ENCODE measurements at regions not wholly inside any gene's neighbourhood (a gene's known extent, or its start where the extent isn't known, plus 50 kb on each side); places are given as distances from the start of the nearest gene placed in this dataset.

DNA sequence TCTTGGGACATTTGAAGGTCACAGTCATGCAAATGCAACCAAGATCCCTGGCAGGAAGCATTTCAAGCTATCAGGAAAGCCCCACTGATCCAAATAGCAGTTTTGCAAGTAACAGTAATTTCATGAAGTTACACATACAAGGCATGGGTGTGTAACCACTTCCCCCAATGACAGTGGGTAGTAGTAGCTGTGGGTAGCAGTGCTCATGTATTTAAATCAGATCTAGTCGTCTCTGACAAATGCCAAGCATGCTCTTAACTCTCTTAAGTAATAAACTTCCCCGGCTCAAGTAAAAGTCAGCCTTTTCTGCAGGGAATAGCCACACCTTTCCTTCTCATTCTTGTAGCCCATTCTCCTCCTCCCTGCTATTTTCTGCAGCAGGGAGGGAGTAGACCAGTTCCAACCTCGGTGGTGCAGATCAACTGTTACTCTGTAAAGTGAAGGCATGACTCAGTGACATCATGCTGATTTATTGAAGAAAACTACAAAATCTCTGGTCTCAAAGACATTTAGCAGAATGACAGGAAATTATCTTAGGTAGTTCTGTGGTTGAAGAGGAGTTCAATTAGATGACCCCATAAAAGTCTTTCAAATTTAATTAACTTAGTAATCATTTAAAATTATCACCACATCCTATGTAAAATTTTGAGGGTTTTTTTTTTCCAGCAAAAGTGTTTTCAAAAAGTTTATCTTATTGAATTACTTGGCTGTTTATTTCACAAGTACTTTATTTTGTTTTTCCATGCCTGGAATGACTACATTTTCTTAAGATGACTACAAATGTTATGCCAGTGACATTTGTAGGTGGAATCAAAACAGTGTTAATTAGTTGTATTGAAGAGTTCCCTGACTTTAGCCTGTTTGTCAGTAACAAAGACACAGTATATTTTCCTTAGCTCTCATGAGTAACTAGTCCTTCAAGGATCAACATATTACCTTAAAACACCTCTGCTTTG is 568.3 kb downstream of the INHBA start:
- no peak overlapping the region for H3K27ac Mint-ChIP-seq
- no peak overlapping the region for H3K4me3 Mint-ChIP-seq
- ATAC-seq (no peak), DNase-seq (no peak)
- H3K27me3 Mint-ChIP-seq = no peaks in the 10 kb centered on the region
- no peaks in the 10 kb centered on the region for H3K36me3 Mint-ChIP-seq
- H3K9me3 Mint-ChIP-seq (ENCODE audit: low read depth) = peaks cover 12% of the 10 kb centered on the region
- H3K4me1 Mint-ChIP-seq = no peaks in the 10 kb centered on the region
- CTCF ChIA-PET = no interaction called here

GRCh38 chr7:41133690-41134299 is 569.1 kb downstream of the INHBA start:
- Mint-ChIP-seq H3K27ac (no peak overlapping the region), H3K27me3 (no peaks in the 10 kb centered on the region), H3K9me3 (ENCODE audit: low read depth) (peaks cover 9% of the 10 kb centered on the region), H3K4me1 (no peaks in the 10 kb centered on the region), H3K4me3 (no peak overlapping the region), H3K36me3 (no peaks in the 10 kb centered on the region)
- CTCF ChIA-PET = no interaction called here
- ATAC-seq = no peak
- no peak for DNase-seq

- H3K9me3 Mint-ChIP-seq (ENCODE audit: low read depth) = peaks cover 9% of the 10 kb centered on the region
- H3K36me3 Mint-ChIP-seq = no peaks in the 10 kb centered on the region
- H3K4me1 Mint-ChIP-seq = no peaks in the 10 kb centered on the region
- DNase-seq = no peak
- no peak for ATAC-seq
- H3K27ac Mint-ChIP-seq = no peak overlapping the region
- CTCF ChIA-PET = no interaction called here
- H3K4me3 Mint-ChIP-seq = no peak overlapping the region
- no peaks in the 10 kb centered on the region for H3K27me3 Mint-ChIP-seq
These were observed 570.9 kb downstream of the INHBA start for GRCh38 chr7:41131956-41132355.

DNA sequence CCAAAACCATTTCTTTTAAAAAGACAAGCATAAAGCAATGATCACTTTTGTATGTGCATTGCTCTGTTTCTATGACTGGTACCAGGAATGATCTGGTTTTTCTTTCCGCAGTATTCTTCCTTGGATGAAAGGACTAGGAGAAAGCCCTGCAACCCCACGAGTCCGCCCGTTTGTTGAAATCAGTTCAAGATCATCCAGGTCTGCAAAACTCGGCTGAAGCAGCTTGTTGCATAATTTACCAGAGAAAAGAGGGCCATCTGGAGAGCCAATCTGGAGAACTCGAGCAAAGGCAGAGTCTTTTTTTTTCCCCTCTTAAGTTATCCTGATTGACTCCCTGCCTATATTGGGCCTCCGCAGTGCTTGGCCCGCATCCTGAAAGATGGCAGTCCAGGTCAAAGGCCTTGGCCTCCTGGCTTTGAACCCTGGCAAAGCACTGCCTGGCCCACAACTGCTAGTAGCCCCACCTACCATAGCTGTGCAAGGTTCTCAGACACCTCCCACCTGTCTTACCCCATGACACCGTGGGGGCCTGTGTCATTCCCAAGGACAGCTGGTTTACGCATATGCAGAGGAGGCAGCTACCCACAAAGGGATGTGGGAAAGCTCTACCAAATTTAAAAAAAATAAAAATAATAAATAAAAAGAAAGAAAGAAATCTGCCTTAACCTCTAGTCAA is 572.2 kb downstream of the INHBA start:
- no peaks in the 10 kb centered on the region for H3K36me3 Mint-ChIP-seq
- peaks cover 7% of the 10 kb centered on the region for H3K9me3 Mint-ChIP-seq (ENCODE audit: low read depth)
- no peaks in the 10 kb centered on the region for H3K4me1 Mint-ChIP-seq
- CTCF ChIA-PET = no interaction called here
- DNase-seq = no peak
- H3K27ac Mint-ChIP-seq = no peak overlapping the region
- H3K4me3 Mint-ChIP-seq = no peak overlapping the region
- ATAC-seq = no peak
- H3K27me3 Mint-ChIP-seq = no peaks in the 10 kb centered on the region

- CTCF ChIA-PET = no interaction called here
These were observed 572.8 kb downstream of the INHBA start for GRCh38 chr7:41130086-41130485.

GRCh38 chr7:41125343-41125742 is 577.5 kb downstream of the INHBA start:
- ATAC-seq = no peak

More at GRCh38 chr7:41130086-41130485, 572.8 kb downstream of the INHBA start:
- Mint-ChIP-seq H3K4me1 (no peaks in the 10 kb centered on the region), H3K36me3 (no peaks in the 10 kb centered on the region), H3K4me3 (no peak overlapping the region), H3K27ac (no peak overlapping the region), H3K27me3 (no peaks in the 10 kb centered on the region), H3K9me3 (ENCODE audit: low read depth) (peaks cover 7% of the 10 kb centered on the region)
- DNase-seq = no peak
- no peak for ATAC-seq

DNA sequence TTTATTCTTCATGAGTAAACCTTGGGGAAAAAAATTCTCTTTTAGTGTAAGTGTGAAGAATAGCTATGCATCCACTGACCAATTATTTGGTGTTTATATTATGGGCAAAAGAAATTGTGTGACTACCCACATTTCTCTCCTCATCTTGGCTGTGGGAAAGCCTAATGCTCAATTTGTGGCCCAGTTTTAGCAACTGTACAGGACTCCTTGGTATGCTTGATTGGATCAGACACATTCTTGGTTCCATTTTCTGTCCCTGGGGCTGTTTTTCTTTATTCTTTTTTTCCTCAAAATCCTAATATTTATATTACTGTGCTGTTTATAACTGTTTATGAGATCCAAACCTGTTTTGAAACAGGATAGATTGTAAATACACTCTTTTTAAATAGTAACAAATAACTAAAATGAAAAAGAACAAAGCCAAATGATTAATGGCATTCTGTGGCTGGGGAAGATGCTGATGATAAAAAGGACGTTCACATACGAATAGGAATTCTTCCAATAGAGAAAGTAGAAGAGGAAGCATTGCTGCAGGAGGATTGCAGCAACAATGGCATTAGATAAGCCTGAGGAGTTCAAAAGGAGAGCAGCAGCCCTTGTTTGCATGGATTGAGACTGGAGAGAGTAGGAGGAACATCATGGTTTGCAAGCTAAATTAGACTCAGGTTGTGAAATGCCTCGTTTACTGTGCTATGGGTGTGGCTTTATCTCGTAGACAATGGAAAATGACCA is 580.5 kb downstream of the INHBA start:
- H3K27ac Mint-ChIP-seq = no peak overlapping the region
- DNase-seq (no peak), ATAC-seq (no peak)
- no peaks in the 10 kb centered on the region for H3K27me3 Mint-ChIP-seq
- H3K4me3 Mint-ChIP-seq = no peak overlapping the region
- H3K4me1 Mint-ChIP-seq = no peaks in the 10 kb centered on the region
- H3K9me3 Mint-ChIP-seq (ENCODE audit: low read depth) = peaks cover 11% of the 10 kb centered on the region
- CTCF ChIA-PET = no interaction called here
- no peaks in the 10 kb centered on the region for H3K36me3 Mint-ChIP-seq

More at GRCh38 chr7:41125343-41125742, 577.5 kb downstream of the INHBA start:
- Mint-ChIP-seq H3K36me3 (no peaks in the 10 kb centered on the region), H3K4me1 (no peaks in the 10 kb centered on the region), H3K4me3 (no peak overlapping the region), H3K9me3 (ENCODE audit: low read depth) (peaks cover 7% of the 10 kb centered on the region), H3K27me3 (no peaks in the 10 kb centered on the region), H3K27ac (no peak overlapping the region)
- CTCF ChIA-PET = no interaction called here
- DNase-seq = no peak

DNA sequence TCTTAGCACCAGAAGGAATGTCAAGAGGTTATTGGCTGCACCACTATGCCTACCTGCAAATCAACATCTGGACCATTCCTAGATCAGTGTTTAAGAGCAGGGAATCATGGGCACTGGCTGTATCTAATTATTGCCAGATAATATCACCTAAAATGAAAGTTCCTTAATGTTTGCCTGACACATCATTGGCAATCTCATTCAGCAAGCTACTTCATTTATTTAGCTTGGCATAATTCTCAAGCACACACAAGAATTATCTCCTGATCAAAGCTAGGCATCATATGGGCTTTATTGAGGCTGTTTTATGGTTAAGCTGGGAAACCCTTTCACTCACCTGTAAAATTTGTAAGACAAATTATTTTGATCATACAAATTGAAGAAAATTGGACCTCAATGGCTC is 581.7 kb downstream of the INHBA start:
- H3K27ac Mint-ChIP-seq = no peak overlapping the region
- no peaks in the 10 kb centered on the region for H3K4me1 Mint-ChIP-seq
- H3K27me3 Mint-ChIP-seq = no peaks in the 10 kb centered on the region
- ATAC-seq (no peak), DNase-seq (no peak)
- H3K36me3 Mint-ChIP-seq = no peaks in the 10 kb centered on the region
- peaks cover 11% of the 10 kb centered on the region for H3K9me3 Mint-ChIP-seq (ENCODE audit: low read depth)
- no peak overlapping the region for H3K4me3 Mint-ChIP-seq
- CTCF ChIA-PET = no interaction called here

GRCh38 chr7:41118486-41118885 is 584.4 kb downstream of the INHBA start:
- Mint-ChIP-seq H3K27me3 (no peaks in the 10 kb centered on the region), H3K36me3 (no peaks in the 10 kb centered on the region), H3K9me3 (ENCODE audit: low read depth) (peaks cover 15% of the 10 kb centered on the region), H3K4me3 (no peak overlapping the region), H3K27ac (no peak overlapping the region), H3K4me1 (no peaks in the 10 kb centered on the region)
- ATAC-seq (no peak), DNase-seq (no peak)
- CTCF ChIA-PET = no interaction called here

DNA sequence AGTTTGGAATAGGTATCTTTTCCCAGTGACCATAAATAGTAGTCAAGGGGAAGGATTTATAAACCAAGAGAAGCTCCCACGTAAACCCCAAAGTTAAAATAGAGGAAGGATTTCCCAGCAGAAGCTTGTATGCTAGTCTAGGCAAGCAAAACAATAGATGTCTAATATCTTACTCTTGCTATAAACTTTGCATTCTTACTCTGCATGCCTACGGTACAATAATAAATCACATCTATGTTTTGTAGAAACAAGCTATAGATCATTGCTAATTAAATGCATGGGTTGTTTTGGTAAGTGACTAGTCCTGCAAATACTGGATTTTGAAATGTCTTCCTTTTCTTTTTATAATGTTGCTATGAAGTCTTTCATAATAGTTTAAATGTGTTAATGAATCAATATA is 585.5 kb downstream of the INHBA start:
- H3K9me3 Mint-ChIP-seq (ENCODE audit: low read depth) = peaks cover 12% of the 10 kb centered on the region
- CTCF ChIA-PET = interaction anchor here (1.2 kb wide), 1 partner anchor 71 kb away, joined by 3 read pairs; no protein-coding TSS in a partner anchor
- H3K27ac Mint-ChIP-seq = no peak overlapping the region
- no peaks in the 10 kb centered on the region for H3K27me3 Mint-ChIP-seq
- no peak overlapping the region for H3K4me3 Mint-ChIP-seq
- ATAC-seq (no peak), DNase-seq (no peak)
- no peaks in the 10 kb centered on the region for H3K36me3 Mint-ChIP-seq
- no peaks in the 10 kb centered on the region for H3K4me1 Mint-ChIP-seq

DNA sequence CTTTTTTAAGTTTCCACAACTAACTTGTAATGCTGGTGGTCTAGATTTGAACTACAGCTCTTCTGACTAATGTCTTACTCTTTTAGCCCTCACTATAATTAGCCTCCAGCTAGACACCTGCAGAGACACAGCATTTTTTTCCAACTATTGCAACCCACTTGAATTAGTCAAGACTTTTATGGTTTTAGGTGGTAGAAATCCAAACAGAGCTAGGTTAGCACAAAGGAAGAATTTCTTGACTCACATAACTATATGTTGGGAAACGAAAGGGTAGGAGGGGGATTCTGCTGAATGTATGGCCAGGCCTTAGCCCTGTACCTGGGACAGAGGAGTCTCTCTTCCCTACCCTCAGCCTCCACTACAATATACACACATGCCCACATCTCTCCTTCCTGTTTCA is 586.1 kb downstream of the INHBA start:
- Mint-ChIP-seq H3K27ac (no peak overlapping the region), H3K4me1 (no peaks in the 10 kb centered on the region), H3K27me3 (no peaks in the 10 kb centered on the region), H3K4me3 (no peak overlapping the region), H3K36me3 (no peaks in the 10 kb centered on the region), H3K9me3 (ENCODE audit: low read depth) (peaks cover 12% of the 10 kb centered on the region)
- ATAC-seq = no peak
- CTCF ChIA-PET = interaction anchor here (1.2 kb wide), 1 partner anchor 71 kb away, joined by 3 read pairs; no protein-coding TSS in a partner anchor
- DNase-seq = no peak

DNA sequence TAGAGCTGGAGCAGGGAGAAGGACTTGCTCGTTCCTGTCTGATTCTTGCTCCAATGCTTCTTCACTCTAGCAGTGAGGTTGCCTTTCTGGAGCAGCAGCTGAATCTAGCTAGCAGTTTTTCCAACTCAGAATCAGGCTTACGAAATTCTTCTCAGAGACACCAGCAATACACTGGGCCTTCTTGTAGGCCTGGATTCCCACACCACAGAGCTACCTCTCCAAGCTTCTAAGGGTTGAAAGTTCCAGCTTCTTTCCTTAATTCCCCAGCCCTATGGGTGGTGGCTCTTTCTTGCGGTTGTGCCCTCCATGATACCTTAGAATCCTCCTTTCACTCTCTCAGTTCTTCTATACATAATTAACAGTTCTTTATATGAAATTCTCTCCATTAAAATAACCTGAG is 586.6 kb downstream of the INHBA start:
- H3K4me3 Mint-ChIP-seq = no peak overlapping the region
- DNase-seq = no peak
- ATAC-seq = no peak
- H3K27me3 Mint-ChIP-seq = no peaks in the 10 kb centered on the region
- H3K36me3 Mint-ChIP-seq = no peaks in the 10 kb centered on the region
- H3K27ac Mint-ChIP-seq = no peak overlapping the region
- CTCF ChIA-PET = interaction anchor here (1.2 kb wide), 1 partner anchor 72 kb away, joined by 3 read pairs; no protein-coding TSS in a partner anchor
- no peaks in the 10 kb centered on the region for H3K4me1 Mint-ChIP-seq
- peaks cover 12% of the 10 kb centered on the region for H3K9me3 Mint-ChIP-seq (ENCODE audit: low read depth)

DNA sequence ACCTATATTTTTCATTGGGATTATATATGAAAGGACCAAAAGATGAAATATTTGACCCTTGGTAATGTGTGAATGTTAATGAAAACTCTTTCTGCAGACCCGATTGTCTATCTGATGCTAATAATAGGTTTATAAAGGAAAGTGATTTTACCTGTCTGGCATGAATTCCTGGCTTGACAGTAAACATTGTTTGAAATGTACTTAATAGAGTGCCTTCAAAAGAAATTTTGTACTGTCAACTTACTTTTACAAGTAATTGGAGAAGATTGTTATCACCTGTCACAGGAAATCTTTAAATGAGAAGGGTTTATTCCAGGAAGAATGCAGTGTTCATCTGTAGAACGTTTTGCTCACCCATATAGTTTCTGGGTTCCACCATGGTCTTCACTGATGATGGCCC is 588.2 kb downstream of the INHBA start:
- H3K27ac Mint-ChIP-seq = no peak overlapping the region
- H3K4me3 Mint-ChIP-seq = no peak overlapping the region
- DNase-seq (no peak), ATAC-seq (no peak)
- no peaks in the 10 kb centered on the region for H3K36me3 Mint-ChIP-seq
- CTCF ChIA-PET = no interaction called here
- peaks cover 8% of the 10 kb centered on the region for H3K9me3 Mint-ChIP-seq (ENCODE audit: low read depth)
- no peaks in the 10 kb centered on the region for H3K27me3 Mint-ChIP-seq
- no peaks in the 10 kb centered on the region for H3K4me1 Mint-ChIP-seq

All from activated CD8-positive, alpha-beta memory T cell treated with anti-CD3 and anti-CD28 coated beads, Interleukin-2, amount 10 ng/mL, durations not matched to agents 7 days and 5 days (primary cell).